ENCODE measurements at regions not wholly inside any gene's neighbourhood (a gene's known extent, or its start where the extent isn't known, plus 50 kb on each side); places are given as distances from the start of the nearest gene placed in this dataset.

- no peak for DNase-seq
- no peak overlapping the region for H3K4me3 Mint-ChIP-seq
- no peaks in the 10 kb centered on the region for H3K9me3 Mint-ChIP-seq
- H3K4me1 Mint-ChIP-seq: no peaks in the 10 kb centered on the region
- H3K27ac Mint-ChIP-seq: no peak overlapping the region
- H3K27me3 Mint-ChIP-seq: peaks cover 62% of the 10 kb centered on the region
- ATAC-seq: no peak
These were observed 181.4 kb downstream of the ENGASE start for GRCh38 chr17:79255926-79256585.

DNA sequence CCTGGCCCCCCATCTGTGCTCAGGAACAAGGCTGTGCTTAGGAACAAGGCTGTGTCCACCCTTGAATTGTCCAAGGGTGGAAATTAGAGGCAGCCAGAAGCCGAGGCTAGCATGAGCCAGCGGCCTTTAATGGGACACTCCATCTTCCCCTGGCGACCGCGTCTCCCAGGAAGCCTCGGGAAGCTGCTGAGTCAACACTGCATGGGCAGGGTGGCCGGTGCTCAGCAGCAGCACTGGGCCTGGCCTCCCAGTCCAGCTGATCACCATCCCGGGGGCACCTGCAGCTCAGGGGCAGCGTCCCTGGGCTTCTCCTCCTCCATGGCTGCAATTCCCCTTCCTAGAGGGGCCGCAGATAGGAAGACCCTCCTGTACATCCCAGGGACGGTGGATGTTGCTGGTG, 180.8 kb downstream of the ENGASE start:
- Mint-ChIP-seq H3K9me3 (no peaks in the 10 kb centered on the region), H3K4me1 (no peaks in the 10 kb centered on the region), H3K27ac (no peak overlapping the region), H3K4me3 (no peak overlapping the region), H3K27me3 (peaks cover 62% of the 10 kb centered on the region)
- no peak for ATAC-seq
- DNase-seq: no peak

GRCh38 chr17:79255046-79255445, 180.4 kb downstream of the ENGASE start:
- Mint-ChIP-seq H3K9me3 (no peaks in the 10 kb centered on the region), H3K27ac (no peak overlapping the region), H3K4me1 (no peaks in the 10 kb centered on the region), H3K4me3 (no peak overlapping the region), H3K27me3 (peaks cover 63% of the 10 kb centered on the region)
- ATAC-seq: no peak
- no peak for DNase-seq

DNA sequence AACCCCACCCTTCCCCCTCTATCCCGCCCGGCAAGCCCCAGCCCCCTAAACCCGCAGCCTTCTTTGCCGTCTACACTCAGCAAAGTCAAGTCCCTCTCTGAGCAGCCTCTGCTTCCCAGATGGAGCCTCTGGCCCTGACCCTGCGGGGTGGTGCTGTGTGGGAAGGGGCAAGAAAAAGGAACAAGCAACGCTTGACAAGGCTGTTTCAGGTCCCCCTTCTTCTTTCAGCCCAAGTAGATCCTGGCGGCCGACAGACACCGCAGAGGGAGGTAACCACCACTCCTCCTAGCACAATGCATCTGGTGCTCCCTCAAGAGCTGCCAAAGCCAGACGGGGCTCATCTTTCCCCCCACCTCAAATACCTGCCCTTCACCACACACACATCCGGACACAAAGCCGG, 178.3 kb downstream of the ENGASE start:
- ATAC-seq (no peak), DNase-seq (no peak)
- Mint-ChIP-seq H3K4me1 (no peaks in the 10 kb centered on the region), H3K27ac (no peak overlapping the region), H3K9me3 (no peaks in the 10 kb centered on the region), H3K4me3 (no peak overlapping the region), H3K27me3 (peaks cover 73% of the 10 kb centered on the region)

DNA sequence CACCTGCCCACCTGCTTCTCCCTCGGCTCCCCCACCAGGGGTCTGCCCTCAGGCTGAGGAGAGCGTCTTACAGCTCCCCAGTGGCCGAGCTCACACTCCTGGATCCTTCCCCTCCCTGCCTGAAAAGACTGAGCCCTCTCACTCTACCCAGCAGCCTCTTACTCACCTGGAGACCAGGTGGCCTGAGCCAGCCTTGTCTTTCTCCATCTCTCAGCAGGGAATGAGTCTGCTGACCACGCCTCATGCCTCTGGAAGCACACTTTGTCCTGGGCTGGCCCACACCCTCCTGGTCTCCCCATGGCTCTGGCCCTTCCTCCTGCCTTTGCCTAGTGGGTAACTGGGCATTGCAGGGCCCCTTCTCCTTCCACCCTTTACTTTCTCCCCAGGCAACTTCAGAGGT, 177.2 kb downstream of the ENGASE start:
- H3K27ac Mint-ChIP-seq: no peak overlapping the region
- H3K4me1 Mint-ChIP-seq: no peaks in the 10 kb centered on the region
- H3K4me3 Mint-ChIP-seq: no peak overlapping the region
- no peaks in the 10 kb centered on the region for H3K9me3 Mint-ChIP-seq
- ATAC-seq: no peak
- no peak for DNase-seq
- H3K27me3 Mint-ChIP-seq: peaks cover 75% of the 10 kb centered on the region

GRCh38 chr17:79249929-79250521, 175.4 kb downstream of the ENGASE start:
- ATAC-seq (no peak), DNase-seq (no peak)
- Mint-ChIP-seq H3K27ac (no peak overlapping the region), H3K4me1 (no peaks in the 10 kb centered on the region), H3K4me3 (no peak overlapping the region), H3K9me3 (no peaks in the 10 kb centered on the region), H3K27me3 (peaks cover 68% of the 10 kb centered on the region)

- no peak overlapping the region for H3K4me3 Mint-ChIP-seq
- H3K4me1 Mint-ChIP-seq: no peaks in the 10 kb centered on the region
- H3K27me3 Mint-ChIP-seq: peaks cover 62% of the 10 kb centered on the region
- ATAC-seq (no peak), DNase-seq (no peak)
- no peaks in the 10 kb centered on the region for H3K9me3 Mint-ChIP-seq
- no peak overlapping the region for H3K27ac Mint-ChIP-seq
These were observed 174.3 kb downstream of the ENGASE start for GRCh38 chr17:79248843-79249493.

DNA sequence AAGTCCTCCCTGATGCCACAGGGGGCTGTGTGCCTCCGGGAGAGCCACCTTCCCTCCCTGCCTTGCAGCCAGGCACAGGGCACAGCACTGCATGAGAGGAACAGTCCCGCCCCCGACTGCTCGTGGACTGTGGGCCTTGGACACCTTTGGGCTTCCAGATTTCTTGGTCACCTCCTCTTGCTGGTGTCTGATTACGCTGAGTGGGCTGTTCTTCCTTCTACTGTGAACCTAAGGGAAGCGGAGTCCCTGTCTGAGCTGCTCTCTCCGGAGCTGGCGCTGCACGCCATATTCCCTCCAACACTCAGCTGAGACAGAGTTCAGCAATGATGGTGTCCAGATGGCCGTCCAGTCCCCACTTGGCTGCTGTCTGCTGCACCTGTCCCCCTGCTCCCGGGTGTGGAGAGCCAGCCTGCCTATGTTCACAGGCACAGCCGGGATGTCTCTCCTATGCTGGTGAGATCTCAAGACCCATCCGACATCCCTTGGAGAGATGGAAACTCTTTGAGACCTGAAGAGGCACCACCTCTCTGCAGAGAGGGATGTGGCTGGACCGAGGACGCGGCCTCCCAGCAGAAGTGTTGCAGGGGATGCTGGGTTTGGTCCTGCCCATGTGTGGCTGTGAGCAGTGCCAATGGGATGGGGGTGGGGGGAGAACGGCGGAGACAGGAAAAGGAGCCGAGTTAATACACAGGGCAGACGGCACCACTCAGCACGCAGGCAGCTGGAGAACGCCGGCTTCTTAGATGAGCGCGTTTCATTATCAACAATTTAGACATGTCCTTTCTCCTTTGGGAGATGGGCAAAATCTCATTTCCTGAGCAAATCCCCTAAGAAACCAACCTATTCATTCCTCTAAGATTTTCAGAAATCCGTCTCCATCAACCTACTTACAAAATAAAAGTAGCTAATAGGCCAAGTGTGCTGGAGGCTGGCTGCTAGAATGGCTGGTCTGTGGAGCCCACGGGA, 171.9 kb downstream of the ENGASE start:
- no peak for ATAC-seq
- Mint-ChIP-seq H3K27ac (no peak overlapping the region), H3K27me3 (peaks cover 45% of the 10 kb centered on the region), H3K4me3 (no peak overlapping the region), H3K9me3 (no peaks in the 10 kb centered on the region), H3K4me1 (no peaks in the 10 kb centered on the region)
- DNase-seq: no peak

DNA sequence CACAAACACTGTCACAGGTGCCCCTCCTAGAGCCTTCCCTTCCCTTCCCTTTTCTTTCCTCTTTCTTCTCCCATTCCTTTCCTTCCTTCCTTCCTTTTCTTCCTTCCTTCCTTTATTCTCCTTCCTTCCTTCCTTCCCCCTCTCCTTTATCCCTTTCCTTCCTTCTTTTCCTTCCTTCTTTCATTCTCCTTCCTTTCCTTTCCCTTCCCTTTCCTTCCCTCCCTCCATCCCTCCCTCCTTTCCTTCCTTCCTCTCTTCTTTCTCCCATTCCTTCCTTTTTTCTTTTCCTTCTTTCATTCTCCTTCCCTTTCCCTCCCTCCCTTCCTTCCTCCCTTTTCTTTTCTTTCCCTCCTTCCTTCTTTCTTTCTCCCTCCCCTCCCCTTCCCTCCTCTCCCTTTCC, 170.0 kb downstream of the ENGASE start:
- no peaks in the 10 kb centered on the region for H3K9me3 Mint-ChIP-seq

GRCh38 chr17:79243996-79244395, 169.4 kb downstream of the ENGASE start:
- Mint-ChIP-seq H3K9me3 (no peaks in the 10 kb centered on the region), H3K4me3 (no peak overlapping the region), H3K27me3 (peaks cover 29% of the 10 kb centered on the region), H3K27ac (peak overlapping the region in 1 of 2 donors; percentile 55), H3K4me1 (no peaks in the 10 kb centered on the region)
- DNase-seq (no peak), ATAC-seq (no peak)

More for the DNA sequence above, 170.0 kb downstream of the ENGASE start:
- no peak overlapping the region for H3K4me3 Mint-ChIP-seq
- H3K27me3 Mint-ChIP-seq: peaks cover 29% of the 10 kb centered on the region
- H3K27ac Mint-ChIP-seq: no peak overlapping the region
- DNase-seq (no peak), ATAC-seq (no peak)
- no peaks in the 10 kb centered on the region for H3K4me1 Mint-ChIP-seq

DNA sequence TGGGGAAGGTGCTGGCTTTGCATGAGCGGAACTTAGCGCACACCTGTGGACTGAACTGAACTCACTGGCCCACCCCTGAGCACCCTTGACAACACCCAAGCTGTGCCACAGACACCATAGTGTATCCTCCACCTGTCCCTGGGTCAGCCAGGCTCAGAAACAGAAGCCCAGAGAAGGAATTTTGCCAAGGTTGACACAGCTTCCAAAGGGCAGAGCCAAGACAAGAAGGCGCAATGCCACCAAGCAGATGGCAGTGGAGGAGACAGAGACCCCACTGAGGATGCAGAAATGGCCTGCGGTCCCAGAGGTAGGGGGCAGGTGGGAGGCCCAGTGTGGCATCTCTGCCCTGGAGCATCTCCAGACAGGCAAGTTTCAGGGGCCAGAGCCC, 169.0 kb downstream of the ENGASE start:
- no peak overlapping the region for H3K4me3 Mint-ChIP-seq
- no peaks in the 10 kb centered on the region for H3K9me3 Mint-ChIP-seq
- peaks cover 31% of the 10 kb centered on the region for H3K27me3 Mint-ChIP-seq
- no peak for DNase-seq
- no peak overlapping the region for H3K27ac Mint-ChIP-seq
- H3K4me1 Mint-ChIP-seq: no peaks in the 10 kb centered on the region
- no peak for ATAC-seq

DNA sequence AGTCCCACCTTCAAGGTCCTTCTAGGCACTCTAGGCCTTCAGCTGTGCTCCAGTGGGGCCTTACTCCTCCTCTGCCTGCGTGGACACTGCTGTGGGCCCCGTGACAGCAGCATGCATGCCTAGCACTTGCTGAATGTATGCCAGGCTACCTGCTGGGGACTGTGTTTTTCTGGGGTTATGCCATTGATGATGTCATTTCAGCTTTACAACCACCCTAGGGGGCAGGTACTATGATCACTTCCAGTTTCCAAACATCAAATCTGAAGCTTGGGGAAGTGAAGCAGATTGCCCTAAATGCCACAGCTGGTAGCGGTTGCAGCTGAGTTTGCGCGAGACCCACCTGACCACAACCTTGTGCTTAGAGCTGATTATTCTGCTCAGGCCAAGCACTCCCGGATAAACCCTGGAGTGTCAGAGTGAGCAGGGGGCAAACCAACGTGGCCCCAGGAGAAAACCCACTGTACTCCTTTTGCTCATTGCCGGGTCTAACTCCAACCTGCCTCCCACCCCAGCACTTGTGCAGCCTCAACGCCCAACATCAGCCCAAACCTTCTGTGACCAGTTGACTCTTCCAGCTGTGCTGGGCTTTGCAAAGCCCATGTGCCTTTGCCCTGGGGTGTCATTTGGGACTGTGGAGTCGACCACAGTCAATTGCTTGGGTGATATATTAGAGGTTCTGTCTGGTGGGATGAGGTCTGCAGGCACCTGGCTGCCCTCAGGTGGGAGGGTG, 168.4 kb downstream of the ENGASE start:
- peak; percentile 23 for ATAC-seq

DNA sequence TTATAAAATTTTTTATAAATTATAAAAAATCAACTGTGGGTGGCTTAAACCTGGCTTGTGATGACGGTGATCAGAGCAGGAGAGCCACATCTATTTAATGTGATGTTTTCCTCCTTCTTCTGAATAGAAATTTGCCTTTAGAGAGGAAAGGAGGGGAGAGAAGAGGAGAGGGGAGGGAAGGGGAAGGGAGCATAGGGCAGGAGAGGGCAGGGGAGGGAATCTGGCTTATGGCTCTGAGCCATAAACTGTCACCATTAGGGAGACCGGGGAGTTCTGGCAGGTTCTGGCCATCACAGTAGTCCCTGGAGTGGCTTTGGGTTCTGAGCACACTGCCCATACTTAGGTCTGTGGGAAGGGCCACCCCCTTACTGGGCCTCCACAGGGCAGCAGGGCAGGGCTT, 167.8 kb downstream of the ENGASE start:
- no peak for ATAC-seq
- Mint-ChIP-seq H3K4me1 (no peaks in the 10 kb centered on the region), H3K27ac (no peak overlapping the region), H3K27me3 (peaks cover 26% of the 10 kb centered on the region), H3K9me3 (no peaks in the 10 kb centered on the region), H3K4me3 (no peak overlapping the region)
- no peak for DNase-seq

More for the DNA sequence above, 168.4 kb downstream of the ENGASE start:
- no peak overlapping the region for H3K27ac Mint-ChIP-seq
- H3K27me3 Mint-ChIP-seq: peaks cover 31% of the 10 kb centered on the region
- H3K9me3 Mint-ChIP-seq: no peaks in the 10 kb centered on the region
- no peaks in the 10 kb centered on the region for H3K4me1 Mint-ChIP-seq
- no peak overlapping the region for H3K4me3 Mint-ChIP-seq
- no peak for DNase-seq

DNA sequence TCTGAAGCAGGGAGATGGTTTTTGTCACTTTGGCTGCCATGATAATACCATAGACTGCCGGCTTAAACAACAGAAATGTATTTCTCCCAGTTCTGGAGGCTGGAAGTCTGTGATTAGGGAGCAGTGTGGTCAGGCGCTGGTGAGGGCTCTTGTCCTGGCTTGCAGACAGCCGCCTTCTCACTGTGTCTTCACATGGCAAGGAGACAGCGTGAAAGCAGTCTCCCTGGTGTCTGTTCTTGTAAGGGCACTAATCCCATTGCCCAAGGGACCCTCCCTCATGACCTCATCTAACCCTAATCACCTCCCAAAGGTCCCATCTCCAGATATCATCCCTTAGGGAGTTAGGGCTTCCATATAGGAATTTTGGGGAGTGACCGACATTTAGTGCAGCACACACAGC, 167.0 kb downstream of the ENGASE start:
- peaks cover 24% of the 10 kb centered on the region for H3K27me3 Mint-ChIP-seq

GRCh38 chr17:79239205-79239604, 164.6 kb downstream of the ENGASE start:
- ATAC-seq: no peak
- Mint-ChIP-seq H3K9me3 (no peaks in the 10 kb centered on the region), H3K4me3 (no peak overlapping the region), H3K27me3 (peaks cover 16% of the 10 kb centered on the region), H3K4me1 (no peaks in the 10 kb centered on the region), H3K27ac (no peak overlapping the region)
- DNase-seq: no peak

More for the DNA sequence above, 167.0 kb downstream of the ENGASE start:
- Mint-ChIP-seq H3K4me3 (no peak overlapping the region), H3K4me1 (no peaks in the 10 kb centered on the region), H3K27ac (no peak overlapping the region), H3K9me3 (no peaks in the 10 kb centered on the region)
- no peak for DNase-seq
- no peak for ATAC-seq

Data from stimulated activated naive CD8-positive, alpha-beta T cell treated with anti-CD3 and anti-CD28 coated beads, Interleukin-15, amount 100 ng/mL, for 72 hours (primary cell).